ENCODE measurements at regions not wholly inside any gene's neighbourhood (a gene's known extent, or its start where the extent isn't known, plus 50 kb on each side); places are given as distances from the start of the nearest gene placed in this dataset.
"Not testable (repeated sequence)": the region's sequence is repeated elsewhere in the genome, so short reads cannot be mapped to it uniquely, and the experiment has no call there.

GRCh38 chrX:35221391-35221790 lies 278.8 kb downstream of the FAM47B start:
- H3K36me3 Mint-ChIP-seq; H3K4me2 ChIP-seq; H3K27me3 Mint-ChIP-seq (ENCODE audit: insufficient read depth, low read depth); H3K36me3 ChIP-seq; H3K27ac ChIP-seq; H2AFZ ChIP-seq (replicated peaks); H4K20me1 ChIP-seq (ENCODE audit: low read depth); H3K27ac Mint-ChIP-seq; H3K4me1 Mint-ChIP-seq; H3K4me3 Mint-ChIP-seq; H3K9ac ChIP-seq; H3K4me1 ChIP-seq; H3K4me3 ChIP-seq; H3F3A ChIP-seq (ENCODE audit: low read depth); H3K79me2 ChIP-seq (ENCODE audit: low read depth); H3K9me3 Mint-ChIP-seq; H3K9me3 ChIP-seq (ENCODE audit: low read depth); H3K27me3 ChIP-seq; DNase-seq (ENCODE audit: low spot score): not testable (repeated sequence)

- no peak for DNase-seq (ENCODE audit: low spot score)
- no peaks in the 10 kb centered on the region for H3K4me1 ChIP-seq
- Mint-ChIP-seq H3K4me1 (peaks cover 7% of the 10 kb centered on the region), H3K4me3 (no peak overlapping the region), H3K27me3 (ENCODE audit: insufficient read depth, low read depth) (peaks cover 2% of the 10 kb centered on the region), H3K9me3 (peaks cover 3% of the 10 kb centered on the region), H3K27ac (no peak overlapping the region), H3K36me3 (no peaks in the 10 kb centered on the region)
- H3K27ac ChIP-seq: no peak overlapping the region
- no peaks in the 10 kb centered on the region for H3K27me3 ChIP-seq
- H2AFZ ChIP-seq (replicated peaks): no peak overlapping the region
- H4K20me1 ChIP-seq (ENCODE audit: low read depth): no peaks in the 10 kb centered on the region
- no peaks in the 10 kb centered on the region for H3F3A ChIP-seq (ENCODE audit: low read depth)
- H3K9ac ChIP-seq: no peak overlapping the region
- TF ChIP-seq, protein P1, sequence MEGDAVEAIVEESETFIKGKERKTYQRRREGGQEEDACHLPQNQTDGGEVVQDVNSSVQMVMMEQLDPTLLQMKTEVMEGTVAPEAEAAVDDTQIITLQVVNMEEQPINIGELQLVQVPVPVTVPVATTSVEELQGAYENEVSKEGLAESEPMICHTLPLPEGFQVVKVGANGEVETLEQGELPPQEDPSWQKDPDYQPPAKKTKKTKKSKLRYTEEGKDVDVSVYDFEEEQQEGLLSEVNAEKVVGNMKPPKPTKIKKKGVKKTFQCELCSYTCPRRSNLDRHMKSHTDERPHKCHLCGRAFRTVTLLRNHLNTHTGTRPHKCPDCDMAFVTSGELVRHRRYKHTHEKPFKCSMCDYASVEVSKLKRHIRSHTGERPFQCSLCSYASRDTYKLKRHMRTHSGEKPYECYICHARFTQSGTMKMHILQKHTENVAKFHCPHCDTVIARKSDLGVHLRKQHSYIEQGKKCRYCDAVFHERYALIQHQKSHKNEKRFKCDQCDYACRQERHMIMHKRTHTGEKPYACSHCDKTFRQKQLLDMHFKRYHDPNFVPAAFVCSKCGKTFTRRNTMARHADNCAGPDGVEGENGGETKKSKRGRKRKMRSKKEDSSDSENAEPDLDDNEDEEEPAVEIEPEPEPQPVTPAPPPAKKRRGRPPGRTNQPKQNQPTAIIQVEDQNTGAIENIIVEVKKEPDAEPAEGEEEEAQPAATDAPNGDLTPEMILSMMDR (IDR thresholded peaks at IDR 0.05): no peak
- TF ChIP-seq EZH2phosphoT487 (IDR thresholded peaks at IDR 0.05) (no peak), EZH2 (IDR thresholded peaks at IDR 0.05) (no peak)
- H3K36me3 ChIP-seq: no peaks in the 10 kb centered on the region
- no peaks in the 10 kb centered on the region for H3K9me3 ChIP-seq (ENCODE audit: low read depth)
- H3K79me2 ChIP-seq (ENCODE audit: low read depth): no peaks in the 10 kb centered on the region
- no peak overlapping the region for H3K4me2 ChIP-seq
- no peak overlapping the region for H3K4me3 ChIP-seq
These were observed 301.6 kb downstream of the FAM47B start for GRCh38 chrX:35244088-35244741.

DNA sequence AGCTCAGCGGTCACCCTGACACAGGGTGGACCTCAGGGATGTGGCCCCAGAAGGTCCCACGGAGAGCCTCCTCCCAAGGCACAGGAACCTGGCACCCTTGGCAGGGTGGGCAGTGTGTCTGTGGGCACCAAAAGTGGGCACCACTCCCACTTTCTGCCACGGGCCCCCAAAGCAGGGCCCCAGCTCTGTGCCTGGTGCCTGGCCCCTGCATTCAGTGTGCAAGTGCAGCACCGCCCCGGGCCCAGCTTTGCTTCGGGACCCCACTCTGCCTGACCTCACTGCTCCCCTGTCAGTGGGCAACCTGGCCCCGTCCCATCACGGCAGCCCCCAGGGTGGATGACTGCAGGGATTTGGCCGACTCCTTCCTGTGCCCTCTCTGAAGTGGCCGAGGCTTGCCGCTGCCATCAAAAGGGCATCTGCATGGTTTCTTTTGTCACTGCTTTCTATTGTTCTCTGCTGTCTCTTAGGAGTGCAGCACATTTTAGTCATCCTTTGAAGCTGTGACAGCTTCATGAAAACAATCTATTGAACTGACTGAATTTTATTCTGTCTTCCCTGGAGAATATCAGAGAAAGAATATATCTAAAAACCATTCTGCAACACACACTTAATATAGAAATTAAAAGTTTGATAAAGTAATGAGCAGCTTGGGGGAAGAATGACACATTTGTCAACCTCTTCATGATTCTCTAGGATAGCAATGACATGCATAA lies 302.4 kb downstream of the FAM47B start:
- Histone ChIP-seq H3K79me2 (ENCODE audit: low read depth) (no peaks in the 10 kb centered on the region), H3K4me3 (no peak overlapping the region), H3K27me3 (no peaks in the 10 kb centered on the region), H3K27ac (no peak overlapping the region), H3K9ac (no peak overlapping the region), H3K36me3 (no peaks in the 10 kb centered on the region), H2AFZ (replicated peaks) (no peak overlapping the region), H3K4me2 (no peak overlapping the region), H3K4me1 (no peaks in the 10 kb centered on the region), H3K9me3 (ENCODE audit: low read depth) (no peaks in the 10 kb centered on the region), H3F3A (ENCODE audit: low read depth) (no peaks in the 10 kb centered on the region), H4K20me1 (ENCODE audit: low read depth) (no peaks in the 10 kb centered on the region)
- Mint-ChIP-seq H3K4me1 (peaks cover 7% of the 10 kb centered on the region), H3K4me3 (no peak overlapping the region), H3K27ac (no peak overlapping the region), H3K36me3 (no peaks in the 10 kb centered on the region), H3K9me3 (peaks cover 3% of the 10 kb centered on the region), H3K27me3 (ENCODE audit: insufficient read depth, low read depth) (peaks cover 2% of the 10 kb centered on the region)
- TF ChIP-seq, protein P1 (IDR thresholded peaks at IDR 0.05): no peak
- TF ChIP-seq EZH2phosphoT487 (IDR thresholded peaks at IDR 0.05): no peak
- TF ChIP-seq EZH2 (IDR thresholded peaks at IDR 0.05): no peak
- peak; percentile 14 for DNase-seq (ENCODE audit: low spot score)

- peaks cover 3% of the 10 kb centered on the region for H3K4me1 Mint-ChIP-seq
- no peaks in the 10 kb centered on the region for H3K27me3 ChIP-seq
- H3F3A ChIP-seq (ENCODE audit: low read depth): no peaks in the 10 kb centered on the region
- no peak overlapping the region for H3K4me3 ChIP-seq
- H3K36me3 ChIP-seq: no peaks in the 10 kb centered on the region
- H3K27me3 Mint-ChIP-seq (ENCODE audit: insufficient read depth, low read depth): no peaks in the 10 kb centered on the region
- TF ChIP-seq EZH2phosphoT487 (IDR thresholded peaks at IDR 0.05): no peak
- TF ChIP-seq EZH2 (IDR thresholded peaks at IDR 0.05): no peak
- TF ChIP-seq, protein P1 (IDR thresholded peaks at IDR 0.05): no peak
- H3K27ac Mint-ChIP-seq: no peak overlapping the region
- DNase-seq (ENCODE audit: low spot score): no peak
- no peak overlapping the region for H2AFZ ChIP-seq (replicated peaks)
- no peaks in the 10 kb centered on the region for H3K9me3 ChIP-seq (ENCODE audit: low read depth)
- no peaks in the 10 kb centered on the region for H3K4me1 ChIP-seq
- no peak overlapping the region for H3K4me2 ChIP-seq
- no peak overlapping the region for H3K4me3 Mint-ChIP-seq
- H3K9me3 Mint-ChIP-seq: no peaks in the 10 kb centered on the region
- no peaks in the 10 kb centered on the region for H4K20me1 ChIP-seq (ENCODE audit: low read depth)
- no peak overlapping the region for H3K9ac ChIP-seq
- H3K36me3 Mint-ChIP-seq: no peaks in the 10 kb centered on the region
- no peak overlapping the region for H3K27ac ChIP-seq
- H3K79me2 ChIP-seq (ENCODE audit: low read depth): no peaks in the 10 kb centered on the region
These were observed 308.6 kb downstream of the FAM47B start for GRCh38 chrX:35251226-35251625.
